RWPE1 (cell line): ENCODE measurements at regions not wholly inside any gene's neighbourhood (a gene's known extent, or its start where the extent isn't known, plus 50 kb on each side); places are given as distances from the start of the nearest gene placed in this dataset.
"Not testable (repeated sequence)": the region's sequence is repeated elsewhere in the genome, so short reads cannot be mapped to it uniquely, and the experiment has no call there.

Experiments
- CTCF ChIA-PET: fragments of 350-600 bp; sonication (Branson Sonifier 250); formaldehyde crosslinking; extraction: SDS; loops from one replicate; lab custom pipeline; 2021; lab: Yijun Ruan, JAX
- POLR2A ChIA-PET: fragments of 400-600 bp; formaldehyde crosslinking; extraction: SDS; loops from one replicate; lab custom pipeline; 2020; ENCODE audit warnings: antibody characterized with exemption; ENCODE audit not compliant: low non-redundant PET; lab: Yijun Ruan, JAX
- DNase-seq: peaks from one replicate; pipeline ENCODE4 v3.0.0; 2012; ENCODE audit warnings: low spot score
- H3K27ac ChIP-seq: fragments of 450-650 bp; 2 replicates; pipeline ENCODE4 v1.5.1; 2017
- TF ChIP-seq, protein P1 (sequence below): fragments of 450-650 bp; conservative IDR thresholded peaks from 2 replicates; pipeline ENCODE4 v1.5.1; 2017; ENCODE audit warnings: low read depth, mild to moderate bottlenecking

DNA sequence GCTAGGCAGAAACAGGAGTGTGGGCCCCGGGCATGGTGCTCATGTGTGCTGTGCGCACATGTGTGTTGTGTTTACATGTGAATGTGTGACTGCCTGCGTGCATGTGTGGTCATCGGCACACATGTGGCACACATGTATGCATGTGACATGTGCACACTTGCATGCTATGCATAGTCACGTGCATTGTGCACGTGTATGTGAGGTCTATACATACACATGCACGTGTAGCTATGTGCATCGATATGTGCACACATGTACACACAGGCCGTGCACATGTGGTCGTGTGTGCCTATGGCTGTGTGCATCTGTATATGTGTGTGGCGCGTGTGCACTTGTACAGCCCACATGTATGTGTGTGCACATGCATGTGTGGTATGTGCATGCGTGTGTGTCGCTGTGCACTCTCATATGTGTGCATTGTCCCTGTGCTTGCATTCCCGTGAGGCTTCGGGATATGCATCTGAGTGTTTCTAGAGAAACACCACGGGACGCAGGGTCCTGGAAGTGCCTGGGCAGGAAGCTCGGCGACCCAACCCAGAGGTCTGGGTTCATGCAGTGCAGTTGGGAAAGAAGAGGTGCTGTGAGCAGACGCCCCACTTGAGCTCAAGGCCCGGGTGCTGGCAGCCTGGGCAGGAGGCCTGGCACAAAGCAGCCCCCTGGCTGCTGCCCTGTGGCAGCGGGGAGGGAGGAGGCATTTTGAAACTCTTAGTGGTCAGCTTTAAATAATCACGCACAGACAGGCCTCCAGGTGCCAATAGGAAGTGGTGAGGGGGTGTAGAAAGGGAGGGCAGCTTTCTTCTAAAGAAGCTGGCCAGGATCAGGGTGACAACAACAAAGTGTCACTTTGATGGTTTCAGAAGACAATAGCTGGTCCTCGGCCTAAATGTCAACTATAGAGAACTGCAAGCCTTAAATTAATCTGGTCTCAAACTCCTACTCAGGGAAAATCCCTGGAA, 410.0 kb upstream of the MGMT start:
- DNase-seq, result no peak
- POLR2A ChIA-PET, result no interaction called here
- TF ChIP-seq, protein P1, sequence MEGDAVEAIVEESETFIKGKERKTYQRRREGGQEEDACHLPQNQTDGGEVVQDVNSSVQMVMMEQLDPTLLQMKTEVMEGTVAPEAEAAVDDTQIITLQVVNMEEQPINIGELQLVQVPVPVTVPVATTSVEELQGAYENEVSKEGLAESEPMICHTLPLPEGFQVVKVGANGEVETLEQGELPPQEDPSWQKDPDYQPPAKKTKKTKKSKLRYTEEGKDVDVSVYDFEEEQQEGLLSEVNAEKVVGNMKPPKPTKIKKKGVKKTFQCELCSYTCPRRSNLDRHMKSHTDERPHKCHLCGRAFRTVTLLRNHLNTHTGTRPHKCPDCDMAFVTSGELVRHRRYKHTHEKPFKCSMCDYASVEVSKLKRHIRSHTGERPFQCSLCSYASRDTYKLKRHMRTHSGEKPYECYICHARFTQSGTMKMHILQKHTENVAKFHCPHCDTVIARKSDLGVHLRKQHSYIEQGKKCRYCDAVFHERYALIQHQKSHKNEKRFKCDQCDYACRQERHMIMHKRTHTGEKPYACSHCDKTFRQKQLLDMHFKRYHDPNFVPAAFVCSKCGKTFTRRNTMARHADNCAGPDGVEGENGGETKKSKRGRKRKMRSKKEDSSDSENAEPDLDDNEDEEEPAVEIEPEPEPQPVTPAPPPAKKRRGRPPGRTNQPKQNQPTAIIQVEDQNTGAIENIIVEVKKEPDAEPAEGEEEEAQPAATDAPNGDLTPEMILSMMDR, result no peak
- CTCF ChIA-PET, result no interaction called here
- H3K27ac ChIP-seq, result no peak overlapping the region

DNA sequence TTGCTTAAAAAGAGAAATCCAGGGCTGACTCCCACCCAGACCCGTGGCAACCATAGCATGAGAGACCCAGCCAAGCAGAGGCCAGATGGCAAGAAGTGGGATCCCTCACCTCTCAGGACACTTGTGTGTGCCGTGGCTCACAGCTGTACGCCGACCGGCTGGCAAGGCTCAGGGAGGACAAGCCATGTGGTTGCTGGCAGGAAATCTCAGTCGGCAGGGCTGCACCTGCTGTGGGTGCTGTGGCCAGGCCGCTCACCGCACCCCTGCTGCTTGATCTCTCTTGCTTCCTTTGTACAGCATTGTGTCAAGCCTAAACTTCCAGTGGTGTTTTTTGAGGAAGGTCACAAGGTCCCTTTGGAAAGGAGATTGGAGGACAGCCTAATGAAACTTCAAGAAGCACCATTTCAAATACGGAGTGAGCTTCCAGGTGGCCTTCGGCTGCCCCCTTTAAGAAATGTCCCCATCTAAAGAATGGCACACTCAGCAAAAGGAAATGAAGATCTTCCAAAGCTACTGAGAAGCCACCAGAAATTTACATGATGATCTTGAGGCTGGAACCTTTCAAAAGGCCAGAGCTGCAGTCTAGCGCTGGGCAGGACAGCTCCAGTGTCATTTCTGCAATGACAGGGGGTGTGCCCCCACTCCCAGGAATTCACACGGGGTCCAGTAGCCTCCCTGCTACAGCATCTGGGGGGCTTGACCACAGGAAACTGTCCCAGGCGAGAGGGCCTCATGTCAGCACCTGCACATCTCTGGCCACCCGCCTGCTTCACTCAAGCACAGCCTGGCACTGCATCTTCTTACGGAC, 409.0 kb upstream of the MGMT start:
- H3K27ac ChIP-seq, result no peak overlapping the region
- TF ChIP-seq, protein P1, result no peak
- ChIA-PET POLR2A (no interaction called here), CTCF (no interaction called here)
- no peak for DNase-seq

DNA sequence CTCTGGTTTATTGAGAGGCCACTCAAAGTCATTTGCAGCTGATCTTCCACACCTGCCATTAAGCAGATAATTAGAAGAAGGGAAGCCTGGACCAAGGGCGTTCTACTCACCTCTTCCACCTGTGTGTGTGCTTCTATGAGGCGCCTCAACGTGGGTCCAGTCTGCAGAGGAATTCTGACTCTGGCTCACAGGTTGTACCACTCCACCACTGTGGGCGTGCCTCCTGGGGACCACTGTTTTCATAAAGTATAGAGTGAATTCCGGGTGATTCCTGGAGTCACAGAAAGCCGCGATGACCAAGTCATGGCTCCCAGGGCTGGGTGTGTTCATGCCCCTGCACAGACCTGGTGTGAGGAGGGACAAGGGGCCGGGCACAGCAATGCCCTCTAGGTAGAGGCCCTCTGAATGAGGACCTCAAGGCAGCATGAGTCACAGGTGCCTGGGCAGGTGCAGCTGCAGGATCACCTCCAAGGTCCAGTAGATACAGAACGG, 408.3 kb upstream of the MGMT start:
- TF ChIP-seq, protein P1, result no peak
- DNase-seq, result no peak
- POLR2A ChIA-PET, result no interaction called here
- CTCF ChIA-PET, result no interaction called here
- H3K27ac ChIP-seq, result no peak overlapping the region

DNA sequence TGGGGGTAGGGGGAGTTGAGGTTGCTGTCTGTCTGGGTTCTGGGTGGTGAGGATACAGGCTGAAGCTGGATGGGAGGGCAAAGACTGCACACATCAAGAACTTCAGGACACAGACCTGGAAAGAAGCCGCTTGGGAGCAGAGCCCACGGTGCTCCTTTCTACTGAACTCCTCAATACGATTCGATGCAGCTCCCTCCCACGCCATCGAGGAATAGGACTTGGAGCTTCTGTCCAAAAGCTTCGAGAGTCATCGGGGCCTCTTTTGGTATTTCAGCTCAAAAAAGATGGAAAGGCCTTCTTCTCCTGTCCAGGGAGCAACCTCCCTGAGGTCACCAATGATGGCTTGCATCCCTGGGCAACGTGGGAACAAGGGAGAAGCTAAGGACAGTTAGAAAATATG, 407.1 kb upstream of the MGMT start:
- DNase-seq, result no peak
- H3K27ac ChIP-seq, result no peak overlapping the region
- ChIA-PET POLR2A (no interaction called here), CTCF (no interaction called here)
- TF ChIP-seq, protein P1, result no peak

DNA sequence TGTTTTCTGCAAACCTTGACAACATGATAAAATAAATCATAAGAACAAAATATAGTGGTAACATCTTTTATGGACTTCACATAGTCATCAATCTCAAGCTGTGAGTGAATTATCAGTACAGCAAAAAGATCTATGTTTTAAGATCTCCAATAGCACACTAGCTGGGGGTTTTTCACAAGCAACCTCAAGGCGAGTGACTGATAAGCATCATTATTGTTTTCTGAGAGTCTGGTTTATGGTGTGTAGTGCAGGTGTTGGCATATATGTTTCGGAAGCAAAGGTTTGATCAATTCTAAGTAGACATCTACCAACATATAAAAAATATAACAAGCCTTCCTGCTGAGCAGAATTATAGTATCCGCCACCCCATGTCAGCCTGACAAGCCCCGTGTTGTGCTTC, 403.8 kb upstream of the MGMT start:
- CTCF ChIA-PET, result no interaction called here
- H3K27ac ChIP-seq, result no peak overlapping the region
- POLR2A ChIA-PET, result no interaction called here
- no peak for DNase-seq
- TF ChIP-seq, protein P1, result no peak

DNA sequence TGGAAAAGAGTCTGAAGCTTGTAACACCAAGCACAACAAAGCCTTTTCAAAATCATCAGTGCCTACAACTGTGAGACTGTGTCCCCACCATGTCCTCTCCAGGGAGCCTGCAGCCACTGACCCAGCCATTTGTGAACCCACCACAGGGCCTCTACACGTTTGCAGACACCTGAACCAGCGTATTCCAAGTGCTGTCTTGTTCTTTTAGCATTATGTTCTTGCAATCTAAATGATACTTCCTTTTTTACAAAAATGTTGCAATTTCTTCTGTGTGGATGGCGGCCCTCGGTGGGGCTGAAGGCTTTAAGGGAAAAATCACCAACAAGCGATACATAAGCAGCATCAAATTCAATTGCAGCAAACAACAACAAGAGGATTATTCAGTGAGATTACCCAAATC, 403.2 kb upstream of the MGMT start:
- TF ChIP-seq, protein P1, result no peak
- no peak overlapping the region for H3K27ac ChIP-seq
- CTCF ChIA-PET, result interaction anchor here (0.6 kb wide), 1 partner anchor 430 kb away, joined by 3 read pairs; no protein-coding TSS in a partner anchor
- no peak for DNase-seq
- POLR2A ChIA-PET, result no interaction called here

DNA sequence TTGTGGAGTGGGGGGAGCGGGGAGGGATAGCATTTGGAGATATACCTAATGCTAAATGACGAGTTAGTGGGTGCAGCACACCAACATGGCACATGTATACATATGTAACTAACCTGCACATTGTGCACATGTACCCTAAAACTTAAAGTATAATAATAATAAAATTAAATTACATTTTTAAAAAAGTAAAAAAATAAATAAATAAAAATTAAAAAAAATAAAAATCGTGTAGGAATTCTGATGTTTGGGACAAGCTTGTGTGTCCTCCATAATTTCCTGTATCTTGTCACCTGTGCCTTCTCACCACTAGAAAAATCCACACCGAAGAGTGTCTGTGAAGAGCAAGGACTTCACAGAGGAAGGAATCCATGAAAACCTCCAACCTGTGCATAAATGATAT, 400.5 kb upstream of the MGMT start:
- CTCF ChIA-PET, H3K27ac ChIP-seq, DNase-seq, POLR2A ChIA-PET: not testable (repeated sequence)

DNA sequence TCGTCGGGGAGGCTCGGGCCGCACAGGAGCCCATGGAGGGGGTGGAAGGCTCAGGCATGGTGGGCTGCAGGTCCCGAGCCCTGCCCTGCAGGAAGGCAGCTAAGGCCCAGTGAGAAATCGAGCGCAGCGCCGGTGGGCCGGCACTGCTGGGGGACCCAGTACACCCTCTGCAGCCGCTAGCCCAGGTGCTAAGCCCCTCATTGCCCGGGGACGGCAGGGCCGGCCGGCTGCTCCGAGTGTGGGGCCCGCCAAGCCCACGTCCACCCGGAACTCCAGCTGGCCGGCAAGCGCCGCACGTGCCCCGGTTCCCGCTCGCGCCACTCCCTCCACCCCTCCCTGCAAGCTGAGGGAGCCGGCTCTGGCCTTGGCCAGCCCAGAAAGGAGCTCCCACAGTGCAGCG, 395.6 kb upstream of the MGMT start:
- CTCF ChIA-PET, H3K27ac ChIP-seq, POLR2A ChIA-PET, DNase-seq: not testable (repeated sequence)
